ENCODE measurements at regions not wholly inside any gene's neighbourhood (a gene's known extent, or its start where the extent isn't known, plus 50 kb on each side); places are given as distances from the start of the nearest gene placed in this dataset.

DNA sequence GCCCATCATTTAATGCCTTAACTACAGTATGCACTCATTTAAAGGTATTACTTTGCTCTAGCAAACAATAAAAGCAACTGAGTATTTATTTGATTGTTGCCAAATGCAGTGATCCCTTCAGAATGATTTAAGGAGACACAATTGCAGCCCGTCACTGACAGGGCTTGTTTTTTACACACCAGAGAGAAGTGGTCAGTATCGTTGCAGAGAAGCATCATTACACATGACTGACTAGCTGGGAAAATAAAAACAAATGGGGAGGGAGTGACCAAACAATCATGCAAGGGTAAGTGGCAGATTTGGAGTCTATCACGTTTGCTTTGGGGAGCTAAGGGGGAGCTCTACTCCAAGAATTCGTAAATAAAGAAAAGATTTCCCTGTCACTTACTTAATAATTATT lies 1685.3 kb upstream of the TENM3 start:
- no peak for DNase-seq (ENCODE audit: low read depth)

DNA sequence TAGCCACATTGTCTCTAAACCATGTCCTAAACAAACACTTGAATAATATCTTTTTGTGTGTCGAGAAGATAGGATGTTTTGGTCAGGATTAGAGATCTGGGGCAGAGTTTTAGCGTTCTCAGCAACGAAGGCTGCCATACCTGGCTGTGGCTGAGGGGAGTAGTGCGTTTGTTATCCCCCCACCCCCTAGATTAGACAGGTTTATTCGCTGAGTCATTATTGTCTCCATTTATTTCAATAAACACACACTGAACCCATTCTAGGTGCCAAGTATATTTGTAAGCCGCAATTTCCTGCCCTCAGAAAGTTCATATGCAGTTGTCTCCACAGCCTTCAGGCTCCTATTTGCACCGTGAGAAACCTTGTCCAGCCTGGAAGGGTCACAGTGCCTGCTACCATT lies 1684.8 kb upstream of the TENM3 start:
- no peak for DNase-seq (ENCODE audit: low read depth)

DNA sequence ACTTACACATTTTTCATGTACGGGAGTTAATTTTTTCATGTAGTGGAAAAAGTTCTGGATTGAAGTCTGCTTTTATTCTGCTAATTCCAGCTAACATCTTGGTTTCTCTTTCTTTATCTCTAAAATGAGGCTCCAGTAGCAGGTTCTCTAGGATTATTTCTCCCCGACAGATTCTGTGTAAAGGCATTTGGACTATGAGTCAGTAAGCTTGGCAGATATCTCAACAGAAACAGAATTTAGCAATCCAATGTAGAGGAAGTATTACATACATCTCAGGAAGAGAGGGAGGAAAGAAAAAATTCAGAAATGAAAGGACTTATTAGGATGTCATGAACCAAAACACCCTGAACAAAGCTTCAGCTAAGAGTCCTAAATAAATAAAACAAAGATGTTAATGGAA lies 1682.3 kb upstream of the TENM3 start:
- peak; percentile 5 for DNase-seq (ENCODE audit: low read depth)

DNA sequence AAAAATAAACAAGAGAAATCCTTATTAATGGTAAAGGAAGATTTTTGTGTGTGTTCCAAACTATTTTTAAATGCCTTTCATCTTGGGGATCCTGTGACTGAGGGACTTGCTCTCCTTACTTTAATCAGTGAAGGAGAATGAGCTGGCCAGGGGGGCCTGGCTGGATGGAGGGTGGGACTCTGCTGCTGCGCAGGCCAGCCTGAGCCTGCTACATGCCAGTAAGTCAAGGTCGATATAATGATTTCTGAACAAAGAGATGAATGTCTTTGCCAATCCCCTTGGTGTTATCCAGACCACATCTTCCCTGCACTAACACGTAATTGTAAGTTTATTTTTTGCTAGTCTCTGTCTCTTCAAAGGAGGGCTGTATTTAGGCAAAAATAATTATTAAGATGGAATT lies 1679.2 kb upstream of the TENM3 start:
- DNase-seq (ENCODE audit: low read depth), result no peak

DNA sequence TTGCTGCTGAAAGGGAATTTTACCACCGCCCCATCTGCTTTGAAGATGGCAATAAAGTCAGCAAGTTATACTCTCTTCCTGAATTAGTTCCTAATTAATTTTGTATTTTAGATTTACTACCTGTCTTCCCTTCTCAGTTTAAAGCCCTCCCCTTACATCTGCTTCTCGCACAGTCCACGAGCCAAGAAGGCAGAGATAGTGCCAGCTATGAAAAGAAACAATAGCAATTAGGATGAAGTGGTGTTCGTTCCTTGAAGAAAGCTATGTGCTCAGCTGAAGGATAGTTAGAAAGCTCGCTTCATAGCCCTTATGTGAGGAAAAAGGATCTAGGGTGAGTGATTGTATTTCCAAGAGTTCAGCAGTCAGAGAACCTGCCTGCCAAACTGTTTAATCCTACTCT lies 1678.8 kb upstream of the TENM3 start:
- DNase-seq (ENCODE audit: low read depth), result no peak

GRCh38 chr4:180565856-180566431 lies 1677.3 kb upstream of the TENM3 start:
- no peak for DNase-seq (ENCODE audit: low read depth)

- no peak for DNase-seq (ENCODE audit: low read depth)
These were observed 1676.7 kb upstream of the TENM3 start for GRCh38 chr4:180566492-180566891.

GRCh38 chr4:180567080-180567479 lies 1676.1 kb upstream of the TENM3 start:
- DNase-seq (ENCODE audit: low read depth), result no peak

- DNase-seq (ENCODE audit: low read depth), result no peak
These were observed 1671.6 kb upstream of the TENM3 start for GRCh38 chr4:180571516-180572055.

GRCh38 chr4:180578175-180578574 lies 1665.0 kb upstream of the TENM3 start:
- no peak for DNase-seq (ENCODE audit: low read depth)

- DNase-seq (ENCODE audit: low read depth), result no peak
These were observed 1662.1 kb upstream of the TENM3 start for GRCh38 chr4:180581061-180581460.

DNA sequence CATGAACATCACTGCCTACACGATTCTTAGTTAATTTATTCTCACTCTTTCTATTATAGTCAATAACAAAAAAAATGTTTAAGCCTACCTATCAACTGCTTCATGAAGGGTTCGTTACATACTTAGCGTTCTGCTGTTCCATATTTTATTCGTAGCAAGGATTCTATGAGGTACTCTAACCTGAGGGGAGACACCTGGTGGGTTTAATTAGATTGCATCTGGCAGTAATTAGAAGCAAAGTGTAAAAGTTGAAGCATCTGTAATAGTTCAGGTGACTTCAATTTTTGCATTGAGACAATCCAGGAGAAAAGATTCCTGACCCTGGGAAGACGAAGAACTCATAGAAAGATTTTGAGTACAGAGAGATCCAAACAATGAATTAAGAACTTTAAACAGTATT lies 1655.8 kb upstream of the TENM3 start:
- no peak for DNase-seq (ENCODE audit: low read depth)

GRCh38 chr4:180589575-180589974 lies 1653.6 kb upstream of the TENM3 start:
- DNase-seq (ENCODE audit: low read depth), result no peak

GRCh38 chr4:180596888-180597483 lies 1646.2 kb upstream of the TENM3 start:
- DNase-seq (ENCODE audit: low read depth), result no peak

DNA sequence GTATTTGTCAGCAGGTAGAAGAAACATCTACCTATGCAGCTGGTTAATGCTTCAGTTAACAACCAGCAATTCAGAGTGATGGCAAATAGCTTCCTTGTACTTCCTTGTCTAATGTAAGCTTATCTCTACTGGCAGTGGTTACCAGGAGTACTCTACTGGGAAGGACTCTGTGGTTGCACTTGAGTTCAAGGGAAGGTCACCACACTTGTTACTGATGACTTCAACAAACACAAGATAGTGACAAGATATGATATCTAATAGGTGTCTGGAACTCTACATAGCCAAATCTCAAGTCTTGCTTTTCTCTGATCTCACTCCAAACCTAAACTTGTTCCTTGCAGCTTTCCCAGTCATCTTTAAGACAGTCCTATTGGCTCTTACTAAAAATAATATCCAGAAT lies 1644.9 kb upstream of the TENM3 start:
- no peak for DNase-seq (ENCODE audit: low read depth)

- no peak for DNase-seq (ENCODE audit: low read depth)
These were observed 1639.4 kb upstream of the TENM3 start for GRCh38 chr4:180603791-180604190.

GRCh38 chr4:180610324-180610723 lies 1632.9 kb upstream of the TENM3 start:
- DNase-seq (ENCODE audit: low read depth), result peak; percentile 18

DNA sequence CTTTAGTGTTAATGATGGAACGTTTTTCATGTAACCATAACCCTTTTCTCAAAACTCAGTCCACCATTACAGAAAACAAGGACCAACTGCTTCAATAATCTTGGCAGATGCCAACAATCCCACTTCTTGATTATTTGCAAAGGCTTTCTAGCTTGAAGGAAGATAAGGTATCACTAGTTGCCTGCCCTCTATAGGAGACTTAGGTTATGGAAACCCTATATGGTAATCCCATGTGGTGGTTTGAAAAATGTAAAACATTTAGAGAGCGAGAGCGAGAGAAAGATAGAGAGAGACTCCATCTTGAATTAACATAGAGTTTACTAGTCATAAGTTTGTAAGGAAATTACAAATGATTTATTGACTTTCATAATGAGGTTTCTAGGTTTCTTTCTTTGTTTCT lies 1627.5 kb upstream of the TENM3 start:
- DNase-seq (ENCODE audit: low read depth), result no peak

DNA sequence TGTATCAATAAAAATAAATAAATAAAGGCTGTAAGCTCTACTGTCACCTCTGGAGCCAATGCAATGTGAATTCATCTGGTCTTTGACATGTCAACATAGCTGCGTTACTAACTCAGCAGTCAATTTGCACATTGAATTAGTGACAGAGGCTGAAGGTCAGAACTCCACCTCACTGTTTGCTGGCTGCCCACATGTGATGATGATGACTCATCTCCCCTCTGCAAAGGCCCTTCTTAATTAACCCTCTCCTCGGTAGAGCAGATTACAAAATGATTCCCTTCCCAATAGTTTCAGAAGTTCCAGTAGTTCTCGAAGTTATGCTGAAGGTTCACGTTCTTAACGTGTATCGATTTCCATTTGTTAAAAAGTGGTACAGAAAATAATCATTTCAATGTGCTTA lies 1626.0 kb upstream of the TENM3 start:
- peak; percentile 19 for DNase-seq (ENCODE audit: low read depth)

DNA sequence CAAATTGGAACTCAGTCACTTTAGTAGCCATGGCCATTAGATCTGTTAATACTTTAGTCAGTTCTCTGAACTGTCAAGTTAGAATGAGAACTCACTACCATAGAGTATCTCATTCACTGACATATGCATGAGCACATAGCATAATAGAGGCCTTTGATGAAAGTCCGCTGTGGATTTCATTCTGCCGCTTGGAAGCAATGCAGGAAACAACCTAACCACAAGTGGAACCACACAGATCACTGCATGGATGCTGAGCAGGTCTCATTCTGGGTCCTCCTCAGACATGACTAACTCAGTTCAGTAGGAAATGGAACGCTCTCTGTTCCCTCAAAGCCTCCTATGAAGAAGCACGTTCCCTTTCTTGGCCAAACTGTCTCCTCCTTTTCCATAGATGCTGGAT lies 1624.8 kb upstream of the TENM3 start:
- peak; percentile 27 for DNase-seq (ENCODE audit: low read depth)

DNA sequence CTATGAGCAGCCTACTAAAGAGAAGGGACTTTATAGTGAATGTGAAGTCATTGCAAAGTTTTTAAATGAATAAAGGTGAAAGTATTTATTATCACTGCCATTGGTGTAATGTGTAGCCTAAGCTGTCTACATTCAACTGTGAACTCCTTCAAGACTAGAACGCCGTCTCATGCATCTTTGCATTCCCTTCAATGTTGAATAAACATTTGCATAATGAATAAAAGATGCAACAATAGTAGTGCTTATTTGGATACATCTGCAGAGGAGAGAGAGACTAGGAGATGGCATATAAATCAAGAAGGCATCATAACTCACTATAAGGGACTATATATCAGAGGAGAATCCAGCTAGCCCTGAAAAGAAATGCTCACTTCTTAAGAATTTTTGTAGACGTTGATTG lies 1623.8 kb upstream of the TENM3 start:
- DNase-seq (ENCODE audit: low read depth), result no peak

GRCh38 chr4:180622254-180622653 lies 1620.9 kb upstream of the TENM3 start:
- no peak for DNase-seq (ENCODE audit: low read depth)

GRCh38 chr4:180625653-180626052 lies 1617.5 kb upstream of the TENM3 start:
- DNase-seq (ENCODE audit: low read depth), result no peak
